ENCODE measurements at regions not wholly inside any gene's neighbourhood (a gene's known extent, or its start where the extent isn't known, plus 50 kb on each side); places are given as distances from the start of the nearest gene placed in this dataset.

- no peak overlapping the region for H3K27ac ChIP-seq
- H3K36me3 ChIP-seq (ENCODE audit: low read depth, missing control alignments) = no peaks in the 10 kb centered on the region
- TF ChIP-seq CTCF (IDR thresholded peaks at IDR 0.05) = no peak
- no peak for DNase-seq
- WGBS, 2 donors = 83 to 84% methylated on average over 3 of the region's 3 CpGs
- H3K4me3 ChIP-seq = no peak overlapping the region
- no peaks in the 10 kb centered on the region for H3K27me3 ChIP-seq
- intact Hi-C loops (cut with DNase I; ENCODE audit: low total_unique reads) = no loop called here
- no peaks in the 10 kb centered on the region for H3K9me3 ChIP-seq
- H3K4me1 ChIP-seq = no peaks in the 10 kb centered on the region
Observed at GRCh38 chr15:91624353-91624968, 229.0 kb upstream of the SLCO3A1 start.

- H3K4me3 ChIP-seq = no peak overlapping the region
- no peaks in the 10 kb centered on the region for H3K4me1 ChIP-seq
- TF ChIP-seq POLR2A (IDR thresholded peaks at IDR 0.05) = no peak
- TF ChIP-seq CTCF (IDR thresholded peaks at IDR 0.05) = no peak
- no peak overlapping the region for H3K27ac ChIP-seq
- H3K9me3 ChIP-seq = no peaks in the 10 kb centered on the region
- intact Hi-C loops (cut with DNase I; ENCODE audit: low total_unique reads) = no loop called here
- DNase-seq = no peak
- H3K36me3 ChIP-seq (ENCODE audit: low read depth, missing control alignments) = no peaks in the 10 kb centered on the region
- no peaks in the 10 kb centered on the region for H3K27me3 ChIP-seq
- 93 to 94% methylated on average over 6 of the region's 6 CpGs for WGBS, 2 donors
Observed at GRCh38 chr15:91625506-91625905, 228.0 kb upstream of the SLCO3A1 start.

- Histone ChIP-seq H3K9me3 (no peaks in the 10 kb centered on the region), H3K27me3 (no peaks in the 10 kb centered on the region), H3K4me3 (no peak overlapping the region), H3K36me3 (ENCODE audit: low read depth, missing control alignments) (no peaks in the 10 kb centered on the region), H3K27ac (no peak overlapping the region), H3K4me1 (no peaks in the 10 kb centered on the region)
- WGBS, 2 donors = 36 to 51% methylated on average over 11 of the region's 11 CpGs
- DNase-seq = peak; percentile 18
- intact Hi-C loops (cut with DNase I; ENCODE audit: low total_unique reads) = no loop called here
- TF ChIP-seq POLR2A (IDR thresholded peaks at IDR 0.05) (no peak), CTCF (IDR thresholded peaks at IDR 0.05) (no peak)
Observed at GRCh38 chr15:91627473-91628278, 225.8 kb upstream of the SLCO3A1 start.

- Histone ChIP-seq H3K27ac (no peak overlapping the region), H3K4me1 (no peaks in the 10 kb centered on the region), H3K4me3 (no peak overlapping the region), H3K9me3 (no peaks in the 10 kb centered on the region), H3K36me3 (ENCODE audit: low read depth, missing control alignments) (no peaks in the 10 kb centered on the region), H3K27me3 (no peaks in the 10 kb centered on the region)
- intact Hi-C loops (cut with DNase I; ENCODE audit: low total_unique reads) = no loop called here
- DNase-seq = no peak
- TF ChIP-seq CTCF (IDR thresholded peaks at IDR 0.05) = no peak
- TF ChIP-seq POLR2A (IDR thresholded peaks at IDR 0.05) = no peak
- WGBS, 2 donors = 71 to 73% methylated on average over 6 of the region's 6 CpGs
Observed at GRCh38 chr15:91630090-91630489, 223.4 kb upstream of the SLCO3A1 start.

GRCh38 chr15:91632176-91632575 lies 221.3 kb upstream of the SLCO3A1 start:
- Histone ChIP-seq H3K36me3 (ENCODE audit: low read depth, missing control alignments) (no peaks in the 10 kb centered on the region), H3K4me1 (no peaks in the 10 kb centered on the region), H3K27me3 (no peaks in the 10 kb centered on the region), H3K9me3 (no peaks in the 10 kb centered on the region), H3K4me3 (no peak overlapping the region), H3K27ac (no peak overlapping the region)
- WGBS, 2 donors = 88 to 91% methylated on average over 2 of the region's 2 CpGs
- TF ChIP-seq POLR2A (IDR thresholded peaks at IDR 0.05) = no peak
- no peak for TF ChIP-seq CTCF (IDR thresholded peaks at IDR 0.05)
- intact Hi-C loops (cut with DNase I; ENCODE audit: low total_unique reads) = no loop called here
- no peak for DNase-seq

Data from testis (tissue), 2 donors.